A673 (cell line): ENCODE measurements at regions not wholly inside any gene's neighbourhood (a gene's known extent, or its start where the extent isn't known, plus 50 kb on each side); places are given as distances from the start of the nearest gene placed in this dataset.

Source experiments
- BruUV-seq: library from RNA; stranded (reverse); fragments of 400-500 nt; replicated peaks from 2 replicates; lab custom pipeline; 2021; lab: Mats Ljungman, UMichigan
- CTCF ChIA-PET: fragments of 300-600 bp; sonication (Branson Sonifier 250); formaldehyde crosslinking; loops from one replicate; lab custom pipeline; 2022; ENCODE audit warnings: antibody characterized with exemption; lab: Charles Lee
- POLR2A ChIA-PET: fragments of 300-600 bp; sonication (Branson Sonifier 250); formaldehyde crosslinking; loops from one replicate; lab custom pipeline; 2022; ENCODE audit warnings: antibody characterized with exemption; ENCODE audit not compliant: low non-redundant PET; lab: Charles Lee
- DNase-seq: peaks from one replicate; pipeline ENCODE4 v3.0.0-alpha.2; 2015; ENCODE audit warnings: low spot score
- H3K27ac ChIP-seq: fragments of 200-600 bp; sonication (generic); 2 replicates; pipeline ENCODE4 v1.5.1; 2016; ENCODE audit warnings: mixed run types, low read depth, mild to moderate bottlenecking, mixed read lengths, antibody characterized with exemption, low read length; ENCODE audit not compliant: poor library complexity, severe bottlenecking
- H3K27me3 ChIP-seq: fragments of 200-600 bp; sonication (generic); replicated peaks from 2 replicates; pipeline ENCODE4 v1.6.1; 2017; ENCODE audit warnings: mixed run types, low read depth, mild to moderate bottlenecking, mixed read lengths, antibody characterized with exemption, low read length; ENCODE audit not compliant: insufficient read depth, poor library complexity
- H3K36me3 ChIP-seq: fragments of 200-600 bp; sonication (generic); 2 replicates; pipeline ENCODE4 v1.6.1; 2016; ENCODE audit warnings: mixed run types, mild to moderate bottlenecking, mixed read lengths, antibody characterized with exemption, low read length; ENCODE audit not compliant: insufficient read depth, poor library complexity, severe bottlenecking
- H3K4me1 ChIP-seq: fragments of 200-600 bp; sonication (generic); 2 replicates; pipeline ENCODE4 v1.6.1; 2017; ENCODE audit warnings: mixed run types, mild to moderate bottlenecking, mixed read lengths, antibody characterized with exemption, low read length; ENCODE audit not compliant: insufficient read depth, poor library complexity, severe bottlenecking
- H3K4me3 ChIP-seq: fragments of 200-600 bp; sonication (generic); 2 replicates; pipeline ENCODE4 v1.5.1; 2016; ENCODE audit warnings: low read depth, mixed run types, mild to moderate bottlenecking, mixed read lengths, low read length; ENCODE audit not compliant: poor library complexity, severe bottlenecking
- H3K9me3 ChIP-seq: fragments of 200-600 bp; sonication (generic); 2 replicates; pipeline ENCODE4 v1.6.1; 2016; ENCODE audit warnings: mixed run types, low read depth, mild to moderate bottlenecking, mixed read lengths, antibody characterized with exemption, low read length; ENCODE audit not compliant: poor library complexity, severe bottlenecking
- EZH2 ChIP-seq: fragments of 200-600 bp; sonication (generic); IDR thresholded peaks from 2 replicates; pipeline ENCODE4 v1.6.1; 2017; ENCODE audit warnings: borderline replicate concordance, low read depth, mild to moderate bottlenecking, mixed read lengths, antibody characterized with exemption, low read length; ENCODE audit not compliant: poor library complexity, severe bottlenecking
- intact Hi-C: fragments of 100-400 bp; cut with micrococcal nuclease; formaldehyde crosslinking; loops from one replicate; pipeline ENCODE4 v1.10.0; 2022; ENCODE audit not compliant: unreplicated experiment
- TF ChIP-seq, protein P1 (sequence below): fragments of 300-800, 200-600 bp; sonication (generic); conservative IDR thresholded peaks from 2 replicates; pipeline ENCODE4 v1.5.1; 2017; ENCODE audit warnings: low read depth, mild to moderate bottlenecking, antibody characterized with exemption, low read length, moderate library complexity, mixed read lengths

DNA sequence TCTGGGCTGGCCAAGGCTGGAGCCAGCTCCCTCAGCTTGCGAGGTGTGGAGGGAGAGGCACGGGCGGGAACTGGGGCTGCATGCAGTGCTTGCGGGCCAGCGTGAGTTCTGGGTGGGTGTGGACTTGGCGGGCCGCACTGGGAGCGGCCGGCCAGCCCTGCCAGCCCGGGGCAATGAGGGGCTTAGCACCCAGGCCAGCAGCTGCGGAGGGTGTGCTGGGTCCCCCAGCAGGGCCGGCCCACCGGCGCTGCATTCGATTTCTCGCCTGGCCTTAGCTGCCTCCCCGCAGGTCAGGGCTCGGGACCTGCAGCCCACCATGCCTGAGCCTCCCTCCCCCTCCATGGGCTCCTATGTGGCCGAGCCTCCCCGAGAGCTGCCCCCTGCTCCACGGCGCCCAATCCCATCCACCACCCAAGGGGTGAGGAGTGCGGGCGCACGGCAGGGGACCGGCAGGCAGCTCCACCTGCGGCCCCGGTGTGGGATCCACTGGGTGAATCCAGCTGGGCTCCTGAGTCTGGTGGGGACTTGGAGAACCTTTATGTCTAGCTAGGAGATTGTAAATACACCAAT is 302.6 kb upstream of the ADAMTS16 start:
- TF ChIP-seq, protein P1, sequence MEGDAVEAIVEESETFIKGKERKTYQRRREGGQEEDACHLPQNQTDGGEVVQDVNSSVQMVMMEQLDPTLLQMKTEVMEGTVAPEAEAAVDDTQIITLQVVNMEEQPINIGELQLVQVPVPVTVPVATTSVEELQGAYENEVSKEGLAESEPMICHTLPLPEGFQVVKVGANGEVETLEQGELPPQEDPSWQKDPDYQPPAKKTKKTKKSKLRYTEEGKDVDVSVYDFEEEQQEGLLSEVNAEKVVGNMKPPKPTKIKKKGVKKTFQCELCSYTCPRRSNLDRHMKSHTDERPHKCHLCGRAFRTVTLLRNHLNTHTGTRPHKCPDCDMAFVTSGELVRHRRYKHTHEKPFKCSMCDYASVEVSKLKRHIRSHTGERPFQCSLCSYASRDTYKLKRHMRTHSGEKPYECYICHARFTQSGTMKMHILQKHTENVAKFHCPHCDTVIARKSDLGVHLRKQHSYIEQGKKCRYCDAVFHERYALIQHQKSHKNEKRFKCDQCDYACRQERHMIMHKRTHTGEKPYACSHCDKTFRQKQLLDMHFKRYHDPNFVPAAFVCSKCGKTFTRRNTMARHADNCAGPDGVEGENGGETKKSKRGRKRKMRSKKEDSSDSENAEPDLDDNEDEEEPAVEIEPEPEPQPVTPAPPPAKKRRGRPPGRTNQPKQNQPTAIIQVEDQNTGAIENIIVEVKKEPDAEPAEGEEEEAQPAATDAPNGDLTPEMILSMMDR: no peak
- no peak for TF ChIP-seq EZH2
- intact Hi-C loops: no loop called here
- no peaks in the 10 kb centered on the region for H3K36me3 ChIP-seq
- no TSS peak for BruUV-seq
- POLR2A ChIA-PET: no interaction called here
- H3K4me1 ChIP-seq: no peaks in the 10 kb centered on the region
- CTCF ChIA-PET: no interaction called here
- no peaks in the 10 kb centered on the region for H3K9me3 ChIP-seq
- H3K27ac ChIP-seq: no peak overlapping the region
- no peak overlapping the region for H3K4me3 ChIP-seq
- peaks cover 9% of the 10 kb centered on the region for H3K27me3 ChIP-seq
- DNase-seq: no peak

DNA sequence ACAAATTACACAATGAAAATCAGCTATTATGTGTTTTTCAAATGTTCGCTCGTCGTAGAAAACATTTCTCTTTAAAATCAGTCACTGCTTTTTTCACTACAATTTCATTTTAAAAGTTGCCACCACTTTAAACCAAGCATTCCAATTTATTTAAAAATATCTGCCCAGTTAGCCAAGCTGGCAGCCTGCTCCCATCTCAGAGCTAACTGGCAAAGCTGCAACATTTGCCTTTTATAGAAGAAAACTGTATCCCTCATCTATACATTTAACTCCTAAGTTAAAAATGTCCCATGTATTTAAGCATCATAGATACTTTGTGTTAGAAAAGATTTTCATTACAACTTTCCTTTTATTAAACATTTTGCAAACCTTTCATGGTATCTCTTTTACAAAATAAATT is 294.9 kb upstream of the ADAMTS16 start:
- Histone ChIP-seq H3K27ac (no peak overlapping the region), H3K9me3 (no peaks in the 10 kb centered on the region), H3K4me3 (no peak overlapping the region), H3K4me1 (no peaks in the 10 kb centered on the region), H3K27me3 (no peaks in the 10 kb centered on the region), H3K36me3 (no peaks in the 10 kb centered on the region)
- intact Hi-C loops: no loop called here
- no TSS peak for BruUV-seq
- no peak for DNase-seq
- ChIA-PET POLR2A (no interaction called here), CTCF (no interaction called here)
- no peak for TF ChIP-seq EZH2
- TF ChIP-seq, protein P1: no peak

DNA sequence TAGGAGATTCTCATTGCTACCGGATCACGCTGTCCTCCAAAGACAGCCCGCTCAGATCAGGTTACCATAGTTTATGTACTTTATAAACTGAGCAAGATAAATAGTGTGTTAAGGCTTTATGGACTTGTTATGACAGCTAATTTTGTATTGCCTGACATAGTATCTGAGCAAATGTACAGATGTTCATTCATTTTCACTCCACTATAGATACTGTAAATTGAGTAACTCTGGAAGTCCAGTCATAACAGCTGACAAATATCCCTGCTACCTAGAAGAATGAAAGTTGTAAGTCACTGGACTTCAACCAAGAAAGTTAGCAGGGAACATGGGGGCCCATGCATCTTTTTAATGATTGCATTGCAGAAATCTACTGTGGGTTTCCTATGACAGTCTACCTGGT is 292.4 kb upstream of the ADAMTS16 start:
- TF ChIP-seq EZH2: no peak
- TF ChIP-seq, protein P1: no peak
- no peaks in the 10 kb centered on the region for H3K27me3 ChIP-seq
- no peaks in the 10 kb centered on the region for H3K4me1 ChIP-seq
- H3K27ac ChIP-seq: no peak overlapping the region
- DNase-seq: no peak
- no peak overlapping the region for H3K4me3 ChIP-seq
- H3K36me3 ChIP-seq: no peaks in the 10 kb centered on the region
- H3K9me3 ChIP-seq: no peaks in the 10 kb centered on the region
- ChIA-PET CTCF (no interaction called here), POLR2A (no interaction called here)
- BruUV-seq: no TSS peak
- intact Hi-C loops: no loop called here
